HCT116 (cell line): ENCODE measurements at regions not wholly inside any gene's neighbourhood (a gene's known extent, or its start where the extent isn't known, plus 50 kb on each side); places are given as distances from the start of the nearest gene placed in this dataset.

ENCODE experiments used
- ATF3 ChIP-seq: IDR thresholded peaks from 2 replicates; pipeline ENCODE4 v1.6.1; 2012
- CEBPB ChIP-seq: IDR thresholded peaks from 2 replicates; pipeline ENCODE4 v1.6.1; 2012; ENCODE audit warnings: low read depth
- CTCF ChIP-seq, 3 experiments: fragments of 200-600 bp in 1 of 3; sonication (generic) in 1 of 3; IDR thresholded peaks in 2 of 3; conservative IDR thresholded peaks in 1 of 3; 2 replicates each; pipeline ENCODE4 v1.5.1; 2012 to 2017; ENCODE audit warnings: low read depth in 2 of 3, low read length in 2 of 3, antibody characterized with exemption in 1 of 3, borderline replicate concordance in 1 of 3, control low read depth in 1 of 3, mild to moderate bottlenecking in 1 of 3, mixed read lengths in 1 of 3, mixed run types in 1 of 3, moderate library complexity in 1 of 3; ENCODE audit not compliant: insufficient read depth in 1 of 3
- EZH2 ChIP-seq: fragments of 200-600 bp; sonication (generic); IDR thresholded peaks from 2 replicates; pipeline ENCODE4 v1.6.1; 2017; ENCODE audit warnings: antibody characterized with exemption, mixed run types
- FOSL1 ChIP-seq: IDR thresholded peaks from 2 replicates; pipeline ENCODE4 v1.6.1; 2012; ENCODE audit warnings: low read depth
- JUND ChIP-seq: IDR thresholded peaks from 2 replicates; pipeline ENCODE4 v1.6.1; 2012
- MAX ChIP-seq: IDR thresholded peaks from 2 replicates; pipeline ENCODE4 v1.6.1; 2012
- POLR2A ChIP-seq: IDR thresholded peaks from 2 replicates; pipeline ENCODE4 v1.7.0; 2011; ENCODE audit warnings: borderline replicate concordance; ENCODE audit not compliant: insufficient read depth, insufficient read length; ENCODE audit errors: extremely low read depth
- POLR2AphosphoS5 ChIP-seq: IDR thresholded peaks from 2 replicates; pipeline ENCODE4 v1.6.1; 2011; ENCODE audit warnings: mild to moderate bottlenecking, low read depth, low read length, moderate library complexity
- SRF ChIP-seq: IDR thresholded peaks from 2 replicates; pipeline ENCODE4 v1.6.1; 2012; ENCODE audit warnings: low read depth
- TCF7L2 ChIP-seq: IDR thresholded peaks from 2 replicates; pipeline ENCODE4 v1.7.0; 2011; ENCODE audit warnings: borderline replicate concordance, inconsistent platforms; ENCODE audit not compliant: insufficient read depth, insufficient read length; ENCODE audit errors: extremely low read depth
- YY1 ChIP-seq: IDR thresholded peaks from 2 replicates; pipeline ENCODE4 v1.6.1; 2011; ENCODE audit warnings: low read length, low read depth, moderate library complexity, mild to moderate bottlenecking; ENCODE audit not compliant: insufficient replicate concordance; ENCODE audit errors: extremely low read depth
- ZBTB33 ChIP-seq: IDR thresholded peaks from 2 replicates; pipeline ENCODE4 v1.6.1; 2011; ENCODE audit warnings: mild to moderate bottlenecking, low read length, moderate library complexity; ENCODE audit not compliant: insufficient replicate concordance; ENCODE audit errors: extremely low read depth
- ZNF274 ChIP-seq: fragments of 200-500 bp; sonication (Bioruptor generic); IDR thresholded peaks from 2 replicates; pipeline ENCODE4 v1.6.1; 2014; ENCODE audit warnings: mild to moderate bottlenecking, low read depth, low read length, inconsistent platforms

- TF ChIP-seq CEBPB (no peak), POLR2A (no peak), CTCF (IDR thresholded peaks at IDR 0.05 in 2 of 3, conservative IDR thresholded peaks at IDR 0.05 in 1 of 3; ENCODE audit: borderline replicate concordance in 1 of 3, insufficient read depth in 1 of 3, low read depth in 2 of 3, low read length in 2 of 3) (no peak), POLR2AphosphoS5 (no peak), ATF3 (no peak), SRF (no peak), FOSL1 (no peak), EZH2 (no peak), ZBTB33 (no peak), JUND (no peak), TCF7L2 (no peak), ZNF274 (no peak), YY1 (no peak), MAX (no peak)
Measured at GRCh38 chr1:185404907-185405568, 88.0 kb upstream of the IVNS1ABP start.
